H9 (cell line): ENCODE measurements at regions not wholly inside any gene's neighbourhood (a gene's known extent, or its start where the extent isn't known, plus 50 kb on each side); places are given as distances from the start of the nearest gene placed in this dataset.

ENCODE experiments used
- DNase-seq: peaks from one replicate; pipeline ENCODE4 v3.0.0-alpha.2; 2017
- H2AFZ ChIP-seq: one replicate; pipeline ENCODE4 v1.6.1; 2013; ENCODE audit warnings: mild to moderate bottlenecking, low read length, control low read depth, moderate library complexity
- H2AK5ac ChIP-seq: 2 replicates; pipeline ENCODE4 v1.6.1; 2013; ENCODE audit warnings: low read length, control low read depth, mixed read lengths; ENCODE audit not compliant: insufficient read length
- H2BK120ac ChIP-seq: one replicate; pipeline ENCODE4 v1.6.1; 2013; ENCODE audit warnings: low read depth, mild to moderate bottlenecking, low read length, control low read depth, inconsistent platforms; ENCODE audit not compliant: poor library complexity, severe bottlenecking
- H2BK12ac ChIP-seq: 2 replicates; pipeline ENCODE4 v1.6.1; 2013; ENCODE audit warnings: low read length, control low read depth, mixed read lengths, low read depth; ENCODE audit not compliant: insufficient read length
- H2BK15ac ChIP-seq: 2 replicates; pipeline ENCODE4 v1.6.1; 2013; ENCODE audit warnings: low read depth, low read length, control low read depth
- H2BK20ac ChIP-seq: one replicate; pipeline ENCODE4 v1.6.1; 2013; ENCODE audit warnings: low read depth, mild to moderate bottlenecking, low read length, control low read depth, inconsistent platforms; ENCODE audit not compliant: poor library complexity, severe bottlenecking
- H2BK5ac ChIP-seq: 2 replicates; pipeline ENCODE4 v1.6.1; 2013; ENCODE audit warnings: low read length, control low read depth, mixed read lengths; ENCODE audit not compliant: insufficient read length
- H3K14ac ChIP-seq: 2 replicates; pipeline ENCODE4 v1.6.1; 2013; ENCODE audit warnings: low read length, control low read depth; ENCODE audit not compliant: insufficient read depth
- H3K18ac ChIP-seq: 2 replicates; pipeline ENCODE4 v1.6.1; 2013; ENCODE audit warnings: low read depth, mild to moderate bottlenecking, mixed read lengths, low read length, control low read depth; ENCODE audit not compliant: insufficient read length
- H3K23ac ChIP-seq: 2 replicates; pipeline ENCODE4 v1.6.1; 2013; ENCODE audit warnings: low read length, control low read depth, mixed read lengths, low read depth; ENCODE audit not compliant: insufficient read length
- H3K23me2 ChIP-seq: 2 replicates; pipeline ENCODE4 v1.6.1; 2013; ENCODE audit warnings: low read depth, mild to moderate bottlenecking, mixed read lengths, low read length, control low read depth; ENCODE audit not compliant: insufficient read length, poor library complexity, severe bottlenecking
- H3K27ac ChIP-seq: 2 replicates; pipeline ENCODE4 v1.5.1; 2013; ENCODE audit warnings: low read length, control low read depth, mixed read lengths, low read depth; ENCODE audit not compliant: insufficient read length
- H3K27me3 ChIP-seq: 2 replicates; pipeline ENCODE4 v1.6.1; 2013; ENCODE audit warnings: low read length, control low read depth, inconsistent platforms; ENCODE audit not compliant: insufficient read depth
- H3K4ac ChIP-seq: 2 replicates; pipeline ENCODE4 v1.6.1; 2013; ENCODE audit warnings: low read depth, mild to moderate bottlenecking, control low read depth, inconsistent platforms, low read length, moderate library complexity
- H3K4me1 ChIP-seq: 2 replicates; pipeline ENCODE4 v1.6.1; 2013; ENCODE audit warnings: low read length, control low read depth, inconsistent platforms; ENCODE audit not compliant: insufficient read depth
- H3K4me2 ChIP-seq: 2 replicates; pipeline ENCODE4 v1.6.1; 2013; ENCODE audit warnings: low read length, control low read depth, mixed read lengths; ENCODE audit not compliant: insufficient read length, insufficient read depth
- H3K56ac ChIP-seq: 2 replicates; pipeline ENCODE4 v1.6.1; 2013; ENCODE audit warnings: low read depth, mild to moderate bottlenecking, mixed read lengths, low read length, control low read depth; ENCODE audit not compliant: insufficient read length
- H3K79me1 ChIP-seq: 2 replicates; pipeline ENCODE4 v1.6.1; 2013; ENCODE audit warnings: low read depth, mild to moderate bottlenecking, moderate library complexity, low read length, control low read depth, inconsistent platforms; ENCODE audit not compliant: insufficient read depth, poor library complexity, severe bottlenecking
- H3K79me2 ChIP-seq: 2 replicates; pipeline ENCODE4 v1.6.1; 2013; ENCODE audit warnings: low read length, control low read depth, inconsistent platforms; ENCODE audit not compliant: insufficient read depth
- H3K9ac ChIP-seq: 2 replicates; pipeline ENCODE4 v1.6.1; 2013; ENCODE audit warnings: low read length, control low read depth, mixed read lengths; ENCODE audit not compliant: insufficient read length; ENCODE audit errors: extremely low read depth
- H3K9me3 ChIP-seq: one replicate; pipeline ENCODE4 v1.6.1; 2013; ENCODE audit warnings: low read depth, low read length, inconsistent platforms; ENCODE audit not compliant: control insufficient read depth
- H3T11ph ChIP-seq: one replicate; pipeline ENCODE4 v1.6.1; 2013; ENCODE audit warnings: mild to moderate bottlenecking, low read length, control low read depth, inconsistent platforms
- H4K20me1 ChIP-seq: one replicate; pipeline ENCODE4 v1.6.1; 2013; ENCODE audit not compliant: control insufficient read depth, insufficient read length, insufficient read depth
- H4K5ac ChIP-seq: 2 replicates; pipeline ENCODE4 v1.6.1; 2013; ENCODE audit warnings: low read depth, mild to moderate bottlenecking, mixed read lengths, low read length, control low read depth; ENCODE audit not compliant: insufficient read length
- H4K8ac ChIP-seq: replicated peaks from 2 replicates; pipeline ENCODE4 v1.6.1; 2013; ENCODE audit warnings: low read length, control low read depth, mixed read lengths, low read depth; ENCODE audit not compliant: insufficient read length
- H4K91ac ChIP-seq: 2 replicates; pipeline ENCODE4 v1.6.1; 2013; ENCODE audit warnings: low read depth, mild to moderate bottlenecking, moderate library complexity, mixed read lengths, low read length, control low read depth; ENCODE audit not compliant: insufficient read length
- H3K27ac Mint-ChIP-seq, 3 experiments: 2 replicates in 2 of 3; 3 replicates in 1 of 3; pipeline ENCODE4 v1.8.0; 2020 to 2021; ENCODE audit warnings: mixed read lengths in 3 of 3, mild to moderate bottlenecking in 1 of 3, moderate library complexity in 1 of 3
- H3K27me3 Mint-ChIP-seq: 2 replicates; pipeline ENCODE4 v1.8.0; 2021; ENCODE audit warnings: low read depth, mild to moderate bottlenecking, moderate library complexity, mixed read lengths
- H3K36me3 Mint-ChIP-seq, 3 experiments: 2 replicates in 2 of 3; 3 replicates in 1 of 3; pipeline ENCODE4 v1.8.0; 2020 to 2021; ENCODE audit warnings: low read depth in 3 of 3, mixed read lengths in 3 of 3; ENCODE audit not compliant: insufficient read depth in 1 of 3
- H3K4me1 Mint-ChIP-seq, 2 experiments: 2 replicates each; pipeline ENCODE4 v1.8.0; 2020; ENCODE audit warnings: mixed read lengths in 2 of 2
- H3K4me3 Mint-ChIP-seq, 2 experiments: 2 replicates in 1 of 2; 3 replicates in 1 of 2; pipeline ENCODE4 v1.8.0; 2020 to 2021; ENCODE audit warnings: mild to moderate bottlenecking in 2 of 2, mixed read lengths in 2 of 2, moderate library complexity in 1 of 2
- H3K9me3 Mint-ChIP-seq, 2 experiments: 2 replicates in 1 of 2; 3 replicates in 1 of 2; pipeline ENCODE4 v1.8.0; 2020; ENCODE audit warnings: mild to moderate bottlenecking in 2 of 2, mixed read lengths in 2 of 2, moderate library complexity in 1 of 2
- CTCF ChIP-seq: fragments of 200-600 bp; sonication (generic); conservative IDR thresholded peaks from 3 replicates; pipeline ENCODE4 v1.8.0; 2021; ENCODE audit warnings: antibody characterized with exemption, mild to moderate bottlenecking
- WGBS: extraction: QIAGEN DNeasy Blood & Tissue Kit; methylation state at CpG from one replicate; pipeline ENCODE4 v1.1.7; 2013; ENCODE audit warnings: missing lambda C conversion rate, low lambda C conversion rate, mixed read lengths; ENCODE audit not compliant: insufficient read length; ENCODE audit errors: extremely low coverage; 5-methylcytosine and 5-hydroxymethylcytosine counted together

DNA sequence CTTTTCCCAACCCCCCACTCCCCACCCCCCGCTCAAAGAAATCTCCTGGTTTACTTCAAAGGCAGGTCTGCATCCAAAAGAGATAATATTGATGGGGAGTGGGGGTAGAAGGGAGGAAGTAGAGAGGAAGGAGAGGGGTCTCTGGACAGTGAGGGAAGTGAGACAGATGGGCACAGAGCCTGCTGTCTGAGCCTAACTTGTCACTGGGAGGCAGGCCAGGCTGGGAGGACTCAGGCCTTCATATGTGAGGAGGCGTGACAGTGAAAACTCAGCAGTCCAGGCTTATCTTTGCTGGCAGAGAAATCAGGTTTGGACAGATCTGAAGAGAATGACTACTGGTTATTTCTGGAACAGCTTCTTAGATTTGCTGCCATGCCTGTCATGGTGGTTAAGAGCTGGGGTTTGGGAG is 192.3 kb downstream of the NUAK1 start:
- no peak overlapping the region for H2BK120ac ChIP-seq
- no peak overlapping the region for H3K27ac ChIP-seq
- DNase-seq: no peak
- Mint-ChIP-seq H3K4me1 (peaks cover 2 to 11% of the 10 kb centered on the region in 2 experiments; a peak in 1 of 4 replicates), H3K27ac (no peak overlapping the region), H3K36me3 (peaks cover 0 to 4% (median 1%) of the 10 kb centered on the region in 3 experiments; a peak in 2 of 7 replicates), H3K27me3 (no peaks in the 10 kb centered on the region; the same call in 1 of the 2 replicates), H3K4me3 (no peak overlapping the region), H3K9me3 (no peaks in the 10 kb centered on the region; a peak in 2 of 5 replicates)
- H4K5ac ChIP-seq: no peak overlapping the region
- H3T11ph ChIP-seq: no peak overlapping the region
- H3K4me2 ChIP-seq: no peak overlapping the region
- H3K4ac ChIP-seq: no peak overlapping the region
- no peak overlapping the region for H2AK5ac ChIP-seq
- no peaks in the 10 kb centered on the region for H3K23me2 ChIP-seq
- no peak overlapping the region for H2AFZ ChIP-seq
- no peaks in the 10 kb centered on the region for H3K79me2 ChIP-seq
- H3K14ac ChIP-seq: no peak overlapping the region
- no peak overlapping the region for H2BK5ac ChIP-seq
- no peak overlapping the region for H4K91ac ChIP-seq
- no peak overlapping the region for H3K23ac ChIP-seq
- H3K79me1 ChIP-seq: no peaks in the 10 kb centered on the region
- H3K27me3 ChIP-seq: no peaks in the 10 kb centered on the region
- no peak overlapping the region for H2BK15ac ChIP-seq
- H3K18ac ChIP-seq: no peak overlapping the region
- H3K9ac ChIP-seq: no peak overlapping the region
- no peak overlapping the region for H4K8ac ChIP-seq
- no peaks in the 10 kb centered on the region for H4K20me1 ChIP-seq
- no peaks in the 10 kb centered on the region for H3K9me3 ChIP-seq
- no peak overlapping the region for H2BK12ac ChIP-seq
- H2BK20ac ChIP-seq: no peak overlapping the region
- TF ChIP-seq CTCF: no peak
- H3K56ac ChIP-seq: no peak overlapping the region
- no CpG with 5 or more reads among the region's 2 CpGs for WGBS
- no peaks in the 10 kb centered on the region for H3K4me1 ChIP-seq
